H1 (cell line): ENCODE measurements at regions not wholly inside any gene's neighbourhood (a gene's known extent, or its start where the extent isn't known, plus 50 kb on each side); places are given as distances from the start of the nearest gene placed in this dataset.

ENCODE experiments used
- CTCF ChIA-PET: fragments of 300-600 bp; sonication (Branson Sonifier 250); formaldehyde crosslinking; loops from one replicate; lab custom pipeline; 2021; ENCODE audit not compliant: partially characterized antibody; lab: Charles Lee
- POLR2A ChIA-PET: fragments of 300-600 bp; sonication (Branson Sonifier 250); formaldehyde crosslinking; loops from one replicate; lab custom pipeline; 2021; ENCODE audit warnings: inconsistent platforms; ENCODE audit not compliant: partially characterized antibody; lab: Charles Lee
- DNase-seq, 2 experiments: peaks; one replicate each; pipeline versions ENCODE4 v3.0.0 to v3.0.0-alpha.2; 2010 to 2022; ENCODE audit warnings: low spot score in 2 of 2, low read depth in 1 of 2, mixed read lengths in 1 of 2
- FAIRE-seq: peaks from 2 replicates; lab custom pipeline; 2011; peaks lifted over from hg19 to GRCh38; lab: Jason Lieb, UNC
- H2AFZ ChIP-seq: 2 replicates; pipeline ENCODE4 v1.8.1; 2012; ENCODE audit warnings: low read length, inconsistent platforms
- H2AK5ac ChIP-seq: 2 replicates; pipeline ENCODE4 v1.6.1; 2013; ENCODE audit warnings: low read depth, low read length
- H2BK120ac ChIP-seq: replicated peaks from 2 replicates; pipeline ENCODE3; 2013; ENCODE audit warnings: low read depth, low read length, inconsistent platforms
- H2BK12ac ChIP-seq: 2 replicates; pipeline ENCODE4 v1.6.1; 2013; ENCODE audit warnings: low read depth, low read length
- H2BK15ac ChIP-seq: 2 replicates; pipeline ENCODE4 v1.6.1; 2013; ENCODE audit warnings: low read length
- H2BK20ac ChIP-seq: 2 replicates; pipeline ENCODE4 v1.6.1; 2013; ENCODE audit warnings: low read length
- H2BK5ac ChIP-seq: 2 replicates; pipeline ENCODE4 v1.6.1; 2013; ENCODE audit warnings: low read depth, low read length
- H3K14ac ChIP-seq: 2 replicates; pipeline ENCODE4 v1.6.1; 2013; ENCODE audit warnings: inconsistent platforms; ENCODE audit not compliant: insufficient read length
- H3K18ac ChIP-seq: 2 replicates; pipeline ENCODE4 v1.6.1; 2013; ENCODE audit warnings: low read length; ENCODE audit errors: extremely low read depth
- H3K23ac ChIP-seq: 2 replicates; pipeline ENCODE4 v1.6.1; 2013; ENCODE audit warnings: inconsistent platforms; ENCODE audit not compliant: insufficient read length
- H3K23me2 ChIP-seq: 2 replicates; pipeline ENCODE4 v1.6.1; 2013; ENCODE audit warnings: low read depth, low read length
- H3K27ac ChIP-seq: 2 replicates; pipeline ENCODE4 v1.6.1; 2011; ENCODE audit warnings: low read depth, low read length, inconsistent platforms
- H3K27me3 ChIP-seq, 4 experiments: replicated peaks in 1 of 4; 1 replicate in 1 of 4; 2 replicates in 3 of 4; pipeline versions ENCODE4 v1.6.1 to v1.8.1; 2011 to 2013; ENCODE audit warnings: low read length in 3 of 4, mild to moderate bottlenecking in 3 of 4, inconsistent platforms in 2 of 4, mixed read lengths in 2 of 4, moderate library complexity in 1 of 4; ENCODE audit not compliant: control insufficient read depth in 3 of 4, insufficient read depth in 3 of 4; ENCODE audit errors: extremely low read depth in 1 of 4
- H3K36me3 ChIP-seq, 4 experiments: 2 replicates each; pipeline versions ENCODE4 v1.6.1 to v1.8.1; 2011 to 2013; ENCODE audit warnings: mild to moderate bottlenecking in 4 of 4, low read length in 3 of 4, moderate library complexity in 2 of 4, control low read depth in 1 of 4, inconsistent platforms in 1 of 4; ENCODE audit not compliant: insufficient read depth in 4 of 4, control insufficient read depth in 2 of 4
- H3K4ac ChIP-seq: replicated peaks from 2 replicates; pipeline ENCODE3; 2013; ENCODE audit warnings: low read length, low read depth, mixed read lengths, inconsistent platforms; ENCODE audit not compliant: insufficient read length
- H3K4me1 ChIP-seq, 4 experiments: replicated peaks in 1 of 4; 1 replicate in 1 of 4; 2 replicates in 3 of 4; pipeline versions ENCODE4 v1.6.1 to v1.8.1; 2011 to 2013; ENCODE audit warnings: low read length in 3 of 4, inconsistent platforms in 2 of 4, mixed read lengths in 1 of 4; ENCODE audit not compliant: insufficient read depth in 4 of 4, control insufficient read depth in 3 of 4
- H3K4me2 ChIP-seq, 2 experiments: 2 replicates each; pipeline versions ENCODE4 v1.6.1 to v1.8.1; 2011 to 2013; ENCODE audit warnings: low read depth in 2 of 2, low read length in 2 of 2, control low read depth in 1 of 2, inconsistent platforms in 1 of 2, mild to moderate bottlenecking in 1 of 2; ENCODE audit not compliant: insufficient read depth in 1 of 2
- H3K4me3 ChIP-seq, 4 experiments: fragments of 200-600, 300-600 bp in 1 of 4; sonication (generic), shearing (Covaris generic), sonication (Bioruptor Twin) in 1 of 4; 2 replicates each; pipeline versions ENCODE4 v1.5.1 to v1.8.1; 2011 to 2016; ENCODE audit warnings: low read length in 4 of 4, low read depth in 3 of 4, control low read depth in 2 of 4, inconsistent platforms in 2 of 4, mild to moderate bottlenecking in 2 of 4, mixed read lengths in 1 of 4, moderate library complexity in 1 of 4; ENCODE audit not compliant: insufficient read depth in 2 of 4; ENCODE audit errors: extremely low read depth in 1 of 4
- H3K56ac ChIP-seq: replicated peaks from 2 replicates; pipeline ENCODE3; 2013; ENCODE audit warnings: low read depth, mild to moderate bottlenecking, mixed read lengths, low read length, inconsistent platforms; ENCODE audit not compliant: insufficient read length
- H3K79me1 ChIP-seq: 2 replicates; pipeline ENCODE4 v1.6.1; 2013; ENCODE audit warnings: low read depth, low read length, control low read depth
- H3K79me2 ChIP-seq, 2 experiments: 2 replicates each; pipeline versions ENCODE4 v1.6.1 to v1.8.1; 2012 to 2013; ENCODE audit warnings: low read length in 2 of 2, mild to moderate bottlenecking in 2 of 2, inconsistent platforms in 1 of 2; ENCODE audit not compliant: insufficient read depth in 2 of 2, control insufficient read depth in 1 of 2
- H3K9ac ChIP-seq, 4 experiments: replicated peaks in 1 of 4; 1 replicate in 1 of 4; 2 replicates in 3 of 4; pipeline versions ENCODE4 v1.6.1 to v1.8.1; 2011 to 2013; ENCODE audit warnings: low read depth in 3 of 4, low read length in 3 of 4, control low read depth in 2 of 4, mild to moderate bottlenecking in 2 of 4, moderate library complexity in 2 of 4, inconsistent platforms in 1 of 4; ENCODE audit errors: extremely low read depth in 1 of 4
- H3K9me3 ChIP-seq, 2 experiments: 2 replicates each; pipeline versions ENCODE4 v1.6.1 to v1.8.1; 2012 to 2013; ENCODE audit warnings: mild to moderate bottlenecking in 2 of 2, moderate library complexity in 2 of 2, control low read depth in 1 of 2, inconsistent platforms in 1 of 2, low read depth in 1 of 2, low read length in 1 of 2, mixed read lengths in 1 of 2; ENCODE audit not compliant: insufficient read depth in 2 of 2
- H4K20me1 ChIP-seq, 2 experiments: replicated peaks in 1 of 2; 2 replicates each; pipeline versions ENCODE3 to v1.8.1; 2011 to 2013; ENCODE audit warnings: inconsistent platforms in 2 of 2, low read length in 2 of 2, mild to moderate bottlenecking in 1 of 2; ENCODE audit not compliant: insufficient read depth in 2 of 2, control insufficient read depth in 1 of 2
- H4K5ac ChIP-seq: 2 replicates; pipeline ENCODE4 v1.6.1; 2013; ENCODE audit warnings: low read length, low read depth, mixed read lengths, inconsistent platforms; ENCODE audit not compliant: insufficient read length
- H4K8ac ChIP-seq: 2 replicates; pipeline ENCODE4 v1.8.0; 2013; ENCODE audit warnings: mild to moderate bottlenecking, moderate library complexity, low read length, inconsistent platforms; ENCODE audit not compliant: insufficient read depth; ENCODE audit errors: extremely low read depth
- H4K91ac ChIP-seq: replicated peaks from 2 replicates; pipeline ENCODE3; 2013; ENCODE audit warnings: low read length, mixed read lengths, inconsistent platforms; ENCODE audit not compliant: insufficient read length
- CBX5 ChIP-seq: fragments of 300-800, 300-1000 bp; sonication (generic); IDR thresholded peaks from 2 replicates; pipeline ENCODE4 v1.7.1; 2016; ENCODE audit warnings: antibody characterized with exemption, low read length, low read depth
- CHD2 ChIP-seq: IDR thresholded peaks from 2 replicates; pipeline ENCODE4 v1.6.1; 2012; ENCODE audit warnings: low read length, improper control_type of control experiment
- CTCF ChIP-seq, 3 experiments: IDR thresholded peaks; 1 replicate in 2 of 3; 2 replicates in 1 of 3; pipeline versions ENCODE4 v1.5.1 to v1.6.1; 2011; ENCODE audit warnings: low read length in 3 of 3, mild to moderate bottlenecking in 3 of 3, inconsistent platforms in 2 of 3, low read depth in 1 of 3, moderate library complexity in 1 of 3; ENCODE audit not compliant: insufficient read depth in 1 of 3; ENCODE audit errors: control extremely low read depth in 1 of 3
- EZH2 ChIP-seq: fragments of 200-600 bp; sonication (generic); IDR thresholded peaks from 2 replicates; pipeline ENCODE4 v1.7.1; 2012; ENCODE audit warnings: low read depth, mild to moderate bottlenecking, moderate library complexity, low read length, inconsistent platforms; ENCODE audit not compliant: severe bottlenecking
- MAX ChIP-seq: IDR thresholded peaks from 2 replicates; pipeline ENCODE4 v1.6.1; 2012; ENCODE audit warnings: inconsistent platforms
- POLR2AphosphoS5 ChIP-seq: IDR thresholded peaks from 2 replicates; pipeline ENCODE4 v1.6.1; 2011; ENCODE audit warnings: low read depth, low read length
- RAD21 ChIP-seq, 2 experiments: IDR thresholded peaks in 1 of 2; conservative IDR thresholded peaks in 1 of 2; 2 replicates each; pipeline ENCODE4 v1.6.1; 2011; ENCODE audit warnings: low read depth in 2 of 2, low read length in 2 of 2, improper control_type of control experiment in 1 of 2, inconsistent platforms in 1 of 2, mild to moderate bottlenecking in 1 of 2, moderate library complexity in 1 of 2
- TAF1 ChIP-seq: IDR thresholded peaks from 2 replicates; pipeline ENCODE4 v1.6.1; 2011; ENCODE audit warnings: mild to moderate bottlenecking, low read depth, low read length
- TAF7 ChIP-seq: optimal IDR thresholded peaks from 2 replicates; pipeline ENCODE3; 2011; ENCODE audit warnings: low read depth, mild to moderate bottlenecking, inconsistent platforms, low read length, moderate library complexity, borderline replicate concordance
- TBP ChIP-seq: IDR thresholded peaks from 2 replicates; pipeline ENCODE4 v1.6.1; 2011; ENCODE audit warnings: low read depth, low read length, improper control_type of control experiment
- TEAD4 ChIP-seq: IDR thresholded peaks from 2 replicates; pipeline ENCODE4 v1.6.1; 2012; ENCODE audit warnings: low read depth, low read length, inconsistent platforms, mixed read lengths
- WGBS, 2 experiments: shearing (Covaris generic) in 1 of 2; methylation state at CpG; one replicate each; pipeline versions ENCODE4 v1.1.6 to v1.1.7; 2013 to 2015; ENCODE audit warnings: low lambda C conversion rate in 2 of 2, mixed read lengths in 2 of 2, inconsistent platforms in 1 of 2, low coverage in 1 of 2, missing lambda C conversion rate in 1 of 2; ENCODE audit not compliant: insufficient replicate concordance in 2 of 2, insufficient coverage in 1 of 2, insufficient read length in 1 of 2; ENCODE audit errors: extremely low coverage in 1 of 2, missing lambda C conversion rate in 1 of 2; 5-methylcytosine and 5-hydroxymethylcytosine counted together

DNA sequence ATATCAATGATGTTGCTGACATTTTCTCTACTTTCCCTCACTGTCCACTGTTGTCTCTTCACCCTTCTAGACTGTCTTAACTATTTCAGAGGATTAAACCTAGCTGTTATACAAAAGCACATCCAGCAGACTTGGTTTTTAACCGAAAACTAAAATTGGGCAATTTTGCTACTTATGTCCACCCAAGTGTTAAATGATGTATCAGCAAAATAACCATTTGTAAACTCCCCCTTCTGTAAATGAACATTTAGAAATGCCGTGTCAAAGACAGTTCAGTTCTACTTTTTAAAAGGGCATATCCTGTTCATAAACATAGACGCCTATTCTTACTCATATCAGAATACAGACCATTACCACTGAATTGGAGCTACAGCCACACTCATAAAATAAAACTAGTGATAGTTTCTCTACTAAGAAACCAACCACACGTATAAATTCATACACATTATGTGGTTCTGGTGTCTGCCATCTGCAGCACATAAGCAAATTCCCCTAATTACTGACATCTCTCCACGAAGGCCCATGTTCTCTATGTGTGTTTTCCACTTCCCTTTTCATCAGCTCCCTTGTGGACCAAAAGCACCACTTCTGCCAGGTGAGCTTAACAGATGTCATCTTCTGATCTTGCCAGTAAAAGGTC lies 1091.8 kb downstream of the PCDH9 start:
- Histone ChIP-seq H3K36me3 (no peaks in the 10 kb centered on the region), H3K4ac (no peak overlapping the region), H3K14ac (no peak overlapping the region), H2AK5ac (no peak overlapping the region), H4K91ac (no peak overlapping the region), H4K5ac (no peak overlapping the region), H3K18ac (no peak overlapping the region), H3K23me2 (no peaks in the 10 kb centered on the region), H2BK20ac (no peak overlapping the region), H3K4me2 (no peak overlapping the region), H2BK12ac (no peak overlapping the region), H3K79me1 (no peaks in the 10 kb centered on the region), H2BK5ac (no peak overlapping the region), H2AFZ (no peak overlapping the region), H4K8ac (no peak overlapping the region), H3K56ac (no peak overlapping the region), H4K20me1 (no peaks in the 10 kb centered on the region), H3K27me3 (no peaks in the 10 kb centered on the region), H2BK120ac (no peak overlapping the region), H3K9ac (no peak overlapping the region), H3K27ac (no peak overlapping the region), H3K4me3 (no peak overlapping the region), H3K9me3 (no peaks in the 10 kb centered on the region), H3K79me2 (no peaks in the 10 kb centered on the region), H2BK15ac (no peak overlapping the region), H3K4me1 (no peaks in the 10 kb centered on the region), H3K23ac (no peak overlapping the region)
- DNase-seq, result no peak
- no peak for FAIRE-seq
- ChIA-PET CTCF (no interaction called here), POLR2A (no interaction called here)
- WGBS, 2 experiments, result 95% methylated on average over 5 of the region's 5 CpGs; no CpG with 5 or more reads in 1 of the 2 experiments
- TF ChIP-seq MAX, result no peak
- TF ChIP-seq EZH2, result no peak
- no peak for TF ChIP-seq TAF1
- no peak for TF ChIP-seq TBP
- TF ChIP-seq POLR2AphosphoS5, result no peak
- TF ChIP-seq CTCF (IDR thresholded peaks at IDR 0.05; ENCODE audit: control extremely low read depth in 1 of 3, insufficient read depth in 1 of 3, low read depth in 1 of 3, low read length in 3 of 3), result no peak
- no peak for TF ChIP-seq CHD2
- TF ChIP-seq TEAD4, result no peak
- no peak for TF ChIP-seq CBX5
- no peak for TF ChIP-seq TAF7
- no peak for TF ChIP-seq RAD21 (IDR thresholded peaks at IDR 0.05 in 1 of 2, conservative IDR thresholded peaks at IDR 0.05 in 1 of 2; ENCODE audit: low read depth in 2 of 2, low read length in 2 of 2)
